ENCODE measurements at regions not wholly inside any gene's neighbourhood (a gene's known extent, or its start where the extent isn't known, plus 50 kb on each side); places are given as distances from the start of the nearest gene placed in this dataset.
"Not testable (repeated sequence)": the region's sequence is repeated elsewhere in the genome, so short reads cannot be mapped to it uniquely, and the experiment has no call there.

DNA sequence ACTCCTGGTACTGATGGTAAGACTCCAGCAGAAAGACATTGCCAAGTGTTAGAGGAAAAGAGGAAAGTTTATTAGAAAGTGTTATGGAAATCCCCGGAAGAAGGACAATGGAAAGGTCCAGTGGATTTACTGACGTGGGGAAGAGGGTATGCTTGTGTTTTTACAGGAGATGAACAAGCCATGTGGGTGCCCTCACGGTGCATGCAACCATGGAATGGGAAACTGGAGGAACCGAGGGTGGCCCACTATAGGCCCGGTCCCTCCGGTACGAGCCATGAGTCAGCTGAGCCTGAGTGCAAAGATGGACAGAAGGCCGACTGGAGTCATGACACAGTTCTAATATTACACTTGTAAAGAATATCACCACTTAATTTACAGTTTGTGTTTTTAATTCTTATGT is 123.3 kb upstream of the ZCCHC13 start:
- DNase-seq (ENCODE audit: low read depth in 2 of 2), result no peak

DNA sequence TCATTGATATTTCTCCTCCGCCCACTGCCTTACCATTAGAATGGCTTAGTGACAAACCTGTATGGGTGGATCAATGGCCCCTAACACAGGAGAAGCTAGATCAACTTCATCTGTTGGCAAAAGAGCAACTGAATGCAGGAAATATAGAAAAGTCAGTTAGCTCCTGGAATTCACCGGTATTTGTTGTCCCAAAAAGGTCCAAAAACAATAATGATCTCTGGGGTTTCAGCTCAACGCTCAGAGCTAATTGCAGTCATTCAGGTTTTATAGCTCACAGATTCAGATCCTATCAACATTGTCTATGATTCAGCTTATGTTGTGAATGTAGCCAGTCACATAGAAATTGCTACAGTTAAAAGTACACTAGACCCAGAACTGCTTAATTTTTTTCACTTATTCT is 124.0 kb upstream of the ZCCHC13 start:
- DNase-seq (ENCODE audit: low read depth in 2 of 2), result no peak

DNA sequence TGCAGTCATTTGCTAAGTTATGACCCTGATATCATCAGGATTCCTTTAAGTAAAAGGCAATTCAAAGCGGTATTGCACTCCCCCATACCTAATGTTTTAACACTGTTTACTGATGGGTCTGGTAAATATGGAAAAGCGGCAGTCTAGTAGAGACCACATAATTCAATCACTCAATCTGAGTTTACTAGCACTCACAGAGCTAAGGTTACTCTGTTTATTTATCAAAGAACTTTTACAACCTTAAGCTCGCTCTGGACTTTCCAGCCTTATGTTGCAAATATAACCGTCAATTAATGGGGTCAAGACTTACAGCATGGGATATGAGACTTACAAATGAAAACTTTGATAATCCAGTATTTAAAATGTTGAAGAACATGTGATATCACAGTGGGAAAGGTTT is 124.5 kb upstream of the ZCCHC13 start:
- no peak for DNase-seq (ENCODE audit: low read depth in 2 of 2)

DNA sequence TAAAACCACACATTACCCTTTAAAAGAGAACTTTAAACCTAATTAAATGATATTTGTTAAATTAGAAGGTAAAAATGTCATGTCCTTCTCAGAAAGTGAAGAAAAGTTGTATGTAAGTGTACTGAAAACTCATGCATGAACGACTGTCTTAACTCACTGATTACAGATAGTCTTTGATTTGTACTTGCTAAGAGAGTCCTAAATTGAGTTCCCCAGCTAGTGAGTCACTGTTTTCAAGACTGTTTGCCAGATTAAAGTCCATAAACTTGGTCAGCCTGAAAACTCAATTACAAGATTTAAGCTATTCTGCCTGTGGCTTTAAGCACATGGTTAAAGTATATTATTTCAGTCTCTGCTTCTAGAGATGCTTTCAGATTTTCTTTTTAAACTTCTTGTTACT is 124.9 kb upstream of the ZCCHC13 start:
- DNase-seq (ENCODE audit: low read depth in 2 of 2), result no peak

DNA sequence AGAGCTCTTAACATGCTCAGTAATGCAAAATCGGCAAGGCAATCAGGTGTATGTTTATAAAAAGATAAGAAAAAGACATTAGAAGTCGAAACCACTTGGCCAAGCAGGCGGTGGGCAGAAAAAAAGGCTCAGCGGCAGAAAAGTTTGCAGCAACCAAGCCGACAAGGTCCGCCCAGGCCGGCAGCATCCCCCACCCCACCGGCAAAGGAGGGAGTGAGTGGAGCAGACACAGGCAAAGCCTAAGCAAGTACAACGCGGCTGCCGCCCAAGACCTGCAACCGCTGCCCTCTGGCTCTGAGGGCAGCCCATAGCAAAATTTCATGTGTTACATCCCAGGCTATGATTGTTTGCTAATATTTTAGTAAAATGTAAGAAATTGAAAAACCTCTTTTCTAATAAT is 125.4 kb upstream of the ZCCHC13 start:
- DNase-seq (ENCODE audit: low read depth in 2 of 2), result no peak

DNA sequence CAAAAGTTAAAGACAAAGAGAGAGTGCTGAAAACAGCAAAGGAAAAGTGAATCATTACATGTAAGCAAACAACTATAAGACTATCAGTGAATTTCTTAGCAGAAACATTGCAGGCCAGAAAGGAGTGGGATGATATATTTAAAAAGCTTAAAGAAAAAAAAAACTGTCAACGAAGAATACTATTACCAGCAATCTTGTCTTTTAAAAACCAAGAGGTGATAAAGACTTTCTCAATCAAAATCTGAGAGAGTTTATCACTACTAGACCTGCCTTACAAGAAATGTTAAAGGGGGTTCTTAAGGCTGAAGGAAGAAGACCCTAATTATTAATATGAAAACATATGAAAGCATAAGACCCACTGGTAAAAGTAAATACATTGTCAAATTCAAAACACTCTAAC is 132.5 kb upstream of the ZCCHC13 start:
- no peak for DNase-seq (ENCODE audit: low read depth in 2 of 2)

DNA sequence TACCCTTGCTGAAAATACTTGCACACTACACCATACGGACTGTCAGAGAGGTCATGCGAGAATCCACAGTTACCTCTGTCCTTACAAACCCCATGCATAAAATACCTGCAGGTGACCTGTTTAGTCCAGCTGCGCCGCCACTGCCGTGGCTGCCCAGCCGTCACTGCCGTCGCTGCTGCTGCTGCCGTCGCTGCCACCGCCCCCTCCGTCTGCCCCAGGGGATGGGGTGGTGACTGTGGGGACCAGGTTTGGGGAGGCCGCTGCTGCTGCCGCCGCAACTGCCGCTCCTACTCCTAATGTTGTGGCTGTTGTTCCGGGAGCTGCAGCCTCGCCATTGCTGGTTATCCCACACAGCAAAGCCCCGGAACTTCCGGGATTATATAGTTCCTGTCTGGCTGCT is 141.8 kb upstream of the ZCCHC13 start:
- DNase-seq (ENCODE audit: low read depth in 2 of 2), result no peak

DNA sequence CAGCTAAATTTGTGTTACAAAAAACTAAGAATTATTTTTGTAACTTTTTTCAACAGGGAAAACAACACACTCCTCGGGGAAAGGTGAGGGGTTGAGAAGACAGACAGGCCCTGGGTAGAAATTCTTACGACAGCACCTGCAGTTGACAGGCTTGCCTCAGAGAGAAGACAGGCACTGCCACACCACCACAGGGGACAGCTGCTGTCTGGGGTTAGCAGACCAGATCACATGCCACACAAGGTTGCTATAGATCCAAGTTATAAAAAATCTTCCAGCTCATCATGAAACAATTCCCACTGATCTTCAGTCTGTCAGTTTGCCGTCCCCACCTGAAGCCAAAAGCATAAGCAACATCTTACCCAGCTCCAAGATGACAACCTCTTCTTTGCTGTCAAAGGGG is 143.2 kb upstream of the ZCCHC13 start:
- no peak for DNase-seq (ENCODE audit: low read depth in 2 of 2)

DNA sequence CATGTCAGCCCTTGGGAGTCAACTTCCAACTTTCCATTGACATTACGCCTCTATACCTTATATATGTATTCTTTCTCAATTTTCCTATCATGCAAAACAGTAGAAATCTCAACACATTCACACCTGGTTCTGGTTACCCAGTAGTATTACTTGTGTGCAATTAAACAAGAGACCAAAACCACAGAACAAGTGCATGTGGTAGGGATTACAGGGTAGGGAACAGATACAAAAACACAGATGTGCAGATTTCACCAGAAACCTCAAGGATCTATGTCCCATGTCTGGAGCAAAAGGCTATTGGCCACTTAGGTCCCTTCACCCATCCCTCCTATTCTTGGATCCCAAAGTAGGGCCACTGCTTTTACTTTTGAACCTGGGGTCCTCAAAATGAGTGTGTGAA is 143.6 kb upstream of the ZCCHC13 start:
- DNase-seq (ENCODE audit: low read depth in 2 of 2), result no peak

DNA sequence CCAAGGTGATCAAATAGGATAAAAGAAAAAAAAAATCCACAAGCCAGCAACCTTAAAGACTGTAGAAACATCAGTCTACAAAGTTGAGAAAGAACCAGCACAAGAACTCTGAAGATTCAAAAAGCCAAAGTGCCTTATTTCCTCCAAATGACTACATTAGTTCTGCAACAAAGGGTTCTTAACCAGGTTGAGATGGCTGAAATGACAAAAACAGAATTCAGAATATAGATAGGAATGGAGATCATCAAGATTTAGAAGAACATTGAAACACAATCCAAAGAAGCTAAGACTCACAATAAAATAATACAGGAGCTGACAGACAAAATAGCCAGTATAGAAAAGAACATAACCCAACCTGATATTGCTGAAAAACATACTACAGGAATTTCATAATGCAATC is 156.5 kb upstream of the ZCCHC13 start:
- no peak for DNase-seq (ENCODE audit: low read depth in 2 of 2)

DNA sequence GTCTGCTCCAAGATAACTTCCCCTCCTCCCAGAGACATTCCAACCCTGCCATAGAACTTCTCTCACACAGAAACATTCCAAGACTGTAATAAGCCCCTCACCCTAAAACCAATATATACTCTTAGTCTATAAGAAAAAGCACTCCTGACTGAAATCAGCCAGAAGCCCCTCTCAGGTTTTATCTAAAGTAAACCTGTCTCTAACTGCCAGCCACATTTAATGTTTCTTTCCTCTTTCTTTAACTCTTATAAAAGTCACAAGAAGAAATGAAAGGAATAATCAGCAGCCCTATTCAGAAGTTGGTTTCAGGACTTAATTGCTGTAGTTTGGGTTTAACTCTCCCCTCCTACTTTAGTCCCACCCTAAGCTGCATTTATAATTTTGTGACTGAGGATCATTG is 165.0 kb upstream of the ZCCHC13 start:
- no peak for DNase-seq (ENCODE audit: low read depth in 2 of 2)

DNA sequence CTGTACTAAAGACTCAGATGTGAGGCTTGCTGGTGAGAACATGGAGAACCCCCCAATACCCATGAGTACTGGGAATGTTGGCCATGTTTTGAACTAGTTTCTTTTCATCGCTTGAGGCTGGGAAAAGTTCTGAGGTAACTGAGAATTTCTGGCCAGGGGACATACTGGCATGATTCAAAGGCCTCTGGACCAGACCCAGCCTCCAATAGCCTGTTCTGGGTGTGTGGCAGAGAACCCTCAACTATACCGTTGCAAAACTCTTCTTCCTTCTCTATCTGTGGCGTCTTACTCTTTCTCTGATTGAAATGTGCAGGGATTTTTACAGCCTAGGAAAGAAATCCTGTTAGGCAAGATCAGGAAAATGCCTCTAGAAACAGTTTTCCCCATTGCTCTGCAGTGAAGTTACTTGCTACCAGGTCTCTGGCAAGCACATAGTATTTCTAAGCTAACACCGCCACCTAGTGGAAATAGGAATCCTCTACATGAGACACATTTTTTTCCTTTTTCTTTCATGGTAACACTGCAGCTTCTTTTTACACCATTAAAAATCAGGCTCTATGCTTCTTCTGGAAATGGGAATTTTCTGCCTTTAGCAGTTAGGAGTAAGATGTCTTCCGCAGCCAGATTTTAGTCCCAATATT is 170.7 kb upstream of the ZCCHC13 start:
- no peak for DNase-seq (ENCODE audit: low read depth in 2 of 2)

DNA sequence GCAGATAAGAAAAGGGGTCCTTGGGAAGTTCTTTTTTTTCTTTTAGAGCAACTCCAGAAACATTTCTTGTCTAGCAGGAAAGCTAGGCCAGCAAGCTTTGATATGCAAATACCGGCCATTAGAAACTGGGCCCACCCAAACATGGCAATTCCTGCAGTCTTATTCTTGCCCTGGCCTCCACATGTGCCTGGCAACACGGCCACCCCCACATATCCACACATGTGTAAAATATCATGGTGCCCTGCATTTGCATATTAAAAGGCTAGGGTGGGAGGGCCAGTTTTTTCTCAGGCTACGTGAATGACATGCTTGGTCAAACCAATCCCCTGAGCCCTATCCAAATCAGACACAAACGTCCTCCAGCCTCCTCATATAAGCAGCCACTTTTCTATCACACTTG is 171.7 kb upstream of the ZCCHC13 start:
- no peak for DNase-seq (ENCODE audit: low read depth in 2 of 2)

DNA sequence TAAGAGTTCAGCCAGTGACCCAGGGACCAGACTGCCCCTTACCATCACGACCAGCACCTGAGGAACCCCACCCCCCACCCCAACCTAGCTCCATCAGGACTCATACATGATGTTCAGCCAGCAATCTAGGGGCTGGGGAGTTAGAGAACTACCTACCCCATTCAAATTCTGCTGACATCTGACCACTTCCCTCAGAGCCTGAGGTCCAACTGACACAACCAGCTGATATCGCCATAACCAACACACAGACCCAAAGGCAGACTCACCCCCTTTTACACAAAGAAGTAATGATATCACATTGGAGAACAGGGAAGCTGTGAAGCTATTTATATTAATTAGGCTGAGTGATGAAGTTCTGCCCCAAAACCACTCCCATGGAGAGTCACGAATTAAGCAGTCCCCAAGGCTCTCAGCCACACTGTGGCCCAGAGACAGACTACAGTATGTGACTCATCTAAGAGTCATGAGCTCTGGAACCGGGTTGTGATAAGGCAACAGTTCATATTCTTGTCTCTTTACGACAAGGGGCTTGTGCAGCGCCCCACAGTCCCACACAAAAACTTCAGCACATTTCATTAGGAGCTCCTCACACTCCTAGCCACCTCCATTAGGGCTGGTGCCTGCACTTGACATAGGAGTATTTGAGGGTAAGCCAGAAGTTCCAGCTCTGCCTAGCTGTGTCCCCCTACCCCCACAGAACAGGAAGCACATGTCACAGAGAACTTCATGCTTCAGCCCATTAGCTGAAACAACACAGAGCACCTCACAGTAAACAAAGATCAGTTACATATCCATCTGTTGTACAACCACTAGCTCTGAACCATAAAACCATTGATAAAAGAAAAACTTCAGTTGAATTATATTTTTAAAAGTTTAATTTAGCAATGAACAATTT is 184.7 kb upstream of the ZCCHC13 start:
- DNase-seq (ENCODE audit: low read depth in 2 of 2), result no peak

DNA sequence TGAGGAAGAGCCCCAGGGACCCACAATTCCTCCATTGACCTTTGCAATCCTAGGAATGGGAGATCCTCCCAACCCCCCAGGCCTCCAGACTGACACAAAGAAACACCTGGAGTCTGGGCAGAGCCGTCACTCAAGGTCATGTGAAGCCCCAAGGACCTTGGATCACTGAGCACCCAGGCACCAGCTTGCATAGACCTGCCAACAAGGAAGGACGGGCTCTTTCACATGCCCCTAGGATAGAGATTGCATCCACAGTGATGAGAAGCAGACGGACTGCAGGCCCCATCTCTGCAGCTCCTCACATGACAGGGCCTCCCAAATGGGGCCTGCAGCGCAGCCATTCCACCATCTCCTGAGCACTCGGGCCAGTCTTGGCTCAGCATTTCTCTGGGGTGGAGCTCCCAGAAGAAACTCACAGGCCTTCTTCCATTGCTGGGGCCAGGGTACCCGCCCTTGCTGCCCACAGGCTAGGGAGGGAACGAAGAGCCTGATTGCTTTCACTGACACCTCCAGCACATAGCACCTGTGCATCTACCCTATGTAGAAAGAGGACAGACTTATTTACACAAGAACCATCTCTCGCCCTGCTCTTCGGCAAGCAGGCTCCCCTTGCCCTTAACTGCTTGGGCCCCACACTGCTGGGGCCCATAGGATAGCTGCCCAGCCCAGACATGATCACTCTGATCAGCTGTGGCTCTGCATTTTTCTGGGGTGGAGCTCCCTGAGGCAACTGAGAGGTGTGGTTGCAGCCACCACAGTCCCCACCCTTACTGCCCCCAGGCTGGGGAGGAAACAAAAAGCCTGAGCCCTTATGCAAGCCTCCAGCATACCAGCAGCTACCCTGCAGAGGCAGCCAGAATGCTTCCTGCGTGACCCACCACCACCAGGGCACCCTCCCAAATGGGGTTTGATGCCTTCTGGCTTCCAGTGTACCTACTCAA is 185.7 kb upstream of the ZCCHC13 start:
- no peak for DNase-seq (ENCODE audit: low read depth in 2 of 2)

DNA sequence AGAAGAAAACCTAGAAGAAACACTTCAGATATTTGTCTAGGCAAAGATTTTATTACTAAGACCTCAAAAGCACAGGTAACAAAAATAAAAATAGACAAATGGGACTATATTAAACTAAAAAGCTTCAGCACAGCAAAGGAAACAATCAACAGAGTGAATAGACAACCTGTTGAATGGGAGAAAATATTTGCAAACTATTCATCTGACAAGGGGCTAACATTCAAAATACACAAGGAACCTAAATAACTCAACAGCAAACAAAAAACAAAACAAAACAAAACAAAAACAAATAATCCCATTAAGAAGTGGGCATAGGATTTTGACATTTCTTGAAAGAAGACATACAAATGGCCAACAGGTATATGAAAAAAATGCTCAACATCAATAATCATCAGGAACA is 192.7 kb upstream of the ZCCHC13 start:
- no peak for DNase-seq (ENCODE audit: low read depth in 2 of 2)

DNA sequence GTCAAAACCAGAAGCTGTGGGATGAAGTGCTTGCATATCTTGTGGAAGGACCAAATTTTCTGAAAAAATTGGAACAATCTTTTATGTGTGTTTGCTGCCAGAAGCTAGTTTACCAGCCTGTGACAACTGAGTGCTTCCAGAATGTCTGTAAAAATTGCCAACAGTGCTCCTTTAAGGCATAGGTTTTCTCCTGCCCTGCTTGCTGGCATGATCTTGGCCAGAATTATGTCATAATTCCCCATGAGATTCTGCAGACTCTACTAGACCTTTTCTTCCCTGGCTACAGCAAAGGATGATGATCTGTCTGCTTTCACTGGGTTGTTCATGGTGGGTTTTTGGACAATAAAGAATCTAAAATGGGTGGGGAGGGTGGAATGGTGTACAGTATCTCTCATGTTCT is 196.3 kb upstream of the ZCCHC13 start:
- no peak for DNase-seq (ENCODE audit: low read depth in 2 of 2)

DNA sequence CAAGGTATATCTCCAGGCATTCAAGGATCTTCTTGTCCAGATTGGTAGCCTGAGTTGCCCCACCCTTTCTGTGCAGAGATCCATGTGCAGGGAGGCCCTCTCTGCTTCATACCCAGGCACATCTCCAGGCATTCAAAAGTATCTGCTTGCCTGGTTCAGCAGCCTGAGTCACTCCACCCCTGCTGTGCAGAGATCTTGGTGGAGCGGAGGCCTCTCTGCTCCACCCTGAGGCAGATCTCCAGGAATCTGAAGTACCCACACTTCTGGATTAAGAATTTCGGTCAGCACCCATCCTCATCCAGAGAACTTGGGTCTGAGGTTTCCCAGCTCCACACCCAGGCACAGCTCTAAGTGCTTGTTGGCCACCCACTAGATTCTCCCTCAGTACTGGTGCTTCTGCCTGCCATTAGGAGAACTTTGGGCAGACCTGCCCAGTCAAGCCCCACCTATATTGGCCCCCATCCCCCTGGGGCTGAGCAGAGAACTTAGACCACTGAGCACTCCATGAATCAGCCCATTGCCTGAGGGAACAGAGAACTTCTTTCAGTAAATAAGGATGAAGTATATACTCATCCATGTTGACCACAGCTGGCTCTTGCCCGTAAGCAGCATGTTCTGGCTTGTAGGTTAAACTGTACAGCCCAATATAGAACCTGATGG is 199.5 kb upstream of the ZCCHC13 start:
- DNase-seq (ENCODE audit: low read depth in 2 of 2), result no peak

DNA sequence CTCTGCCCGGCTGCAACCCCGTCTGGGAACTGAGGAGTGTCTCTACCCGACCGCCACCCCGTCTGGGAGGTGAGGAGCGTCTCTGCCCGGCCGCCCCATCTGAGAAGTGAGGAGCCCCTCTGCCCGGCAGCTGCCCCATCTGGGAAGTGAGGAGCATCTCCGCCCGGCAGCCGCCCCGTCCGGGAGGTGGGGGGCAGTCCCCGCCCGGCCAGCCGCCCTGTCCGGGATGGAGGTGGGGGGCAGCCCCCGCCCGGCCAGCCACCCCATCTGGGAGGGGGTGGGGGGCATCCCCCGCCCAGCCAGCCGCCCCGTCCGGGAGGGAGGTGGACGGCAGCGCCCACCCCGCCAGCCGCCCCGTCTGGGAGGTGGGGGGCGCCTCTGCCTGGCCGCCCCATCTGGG is 205.6 kb upstream of the ZCCHC13 start:
- not testable (repeated sequence) for DNase-seq (ENCODE audit: low read depth in 2 of 2)

DNA sequence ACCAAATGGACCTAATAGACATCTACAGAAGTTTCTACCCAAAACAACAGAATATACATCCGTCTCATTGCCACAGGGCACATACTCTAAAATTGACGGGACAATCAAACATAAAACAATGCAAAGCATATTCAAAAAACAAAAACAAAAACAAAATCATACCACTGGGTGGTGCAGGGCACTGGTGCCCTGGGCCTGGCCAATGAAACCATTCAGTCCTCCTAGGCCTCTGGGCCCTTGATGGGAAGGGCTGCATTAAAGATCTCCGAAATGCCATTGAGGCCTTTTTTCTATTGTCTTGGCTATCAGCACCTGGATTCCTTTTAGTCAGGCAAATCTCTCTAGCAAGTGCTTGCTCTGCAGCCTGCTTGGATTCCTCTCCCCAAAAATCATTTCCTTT is 213.9 kb upstream of the ZCCHC13 start:
- DNase-seq (ENCODE audit: low read depth in 2 of 2), result no peak

DNA sequence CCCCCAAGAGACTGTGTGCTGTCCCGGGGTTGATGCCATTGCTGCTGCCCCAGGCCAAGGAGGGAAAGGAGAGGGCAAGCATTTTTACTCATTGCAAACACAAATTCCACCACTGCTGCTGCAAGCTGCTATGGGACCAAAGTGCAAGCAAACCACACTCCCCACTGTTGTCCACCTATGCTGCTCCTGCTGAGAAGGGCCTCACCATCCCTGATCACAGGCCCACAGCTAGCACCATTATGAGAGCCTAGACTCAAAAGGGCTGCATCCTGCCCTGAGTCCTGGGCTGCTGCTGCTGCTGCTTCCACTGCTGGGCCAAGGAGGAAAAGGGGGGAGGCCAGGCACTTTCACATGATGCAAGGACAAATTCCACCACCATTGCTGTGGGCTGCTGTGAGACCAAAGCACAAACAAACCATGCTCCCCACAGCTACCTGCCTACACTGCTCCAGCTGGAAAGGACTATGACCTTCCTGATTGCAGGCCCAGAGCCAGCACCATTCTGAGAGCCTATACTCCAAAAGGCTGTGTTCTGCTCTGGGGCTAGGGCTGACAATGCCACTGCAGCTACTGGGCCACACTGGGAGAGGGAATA is 218.2 kb upstream of the ZCCHC13 start:
- DNase-seq (ENCODE audit: low read depth in 2 of 2), result no peak
